ENCODE measurements at regions not wholly inside any gene's neighbourhood (a gene's known extent, or its start where the extent isn't known, plus 50 kb on each side); places are given as distances from the start of the nearest gene placed in this dataset.
"Not testable (repeated sequence)": the region's sequence is repeated elsewhere in the genome, so short reads cannot be mapped to it uniquely, and the experiment has no call there.

DNA sequence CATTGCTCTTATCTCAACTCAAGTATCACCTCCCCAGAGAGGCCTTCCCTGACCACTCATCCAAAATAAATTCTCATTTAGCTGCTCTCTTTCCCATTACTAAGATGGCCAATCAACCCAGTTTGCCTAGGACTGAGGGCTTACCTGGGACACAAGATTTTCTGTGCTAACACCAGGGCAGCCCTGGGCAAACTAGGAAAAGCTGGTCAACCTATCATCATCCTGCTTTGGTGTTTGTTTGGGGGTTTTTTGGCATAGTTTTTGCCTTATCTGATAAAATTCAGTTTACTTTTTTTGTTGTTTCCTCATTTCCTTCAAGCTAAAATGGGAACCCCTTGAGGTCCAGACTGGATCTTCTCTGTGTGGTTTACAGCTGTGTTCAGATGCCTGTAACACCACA, 131.4 kb upstream of the NR2F2 start:
- DNase-seq = no peak

DNA sequence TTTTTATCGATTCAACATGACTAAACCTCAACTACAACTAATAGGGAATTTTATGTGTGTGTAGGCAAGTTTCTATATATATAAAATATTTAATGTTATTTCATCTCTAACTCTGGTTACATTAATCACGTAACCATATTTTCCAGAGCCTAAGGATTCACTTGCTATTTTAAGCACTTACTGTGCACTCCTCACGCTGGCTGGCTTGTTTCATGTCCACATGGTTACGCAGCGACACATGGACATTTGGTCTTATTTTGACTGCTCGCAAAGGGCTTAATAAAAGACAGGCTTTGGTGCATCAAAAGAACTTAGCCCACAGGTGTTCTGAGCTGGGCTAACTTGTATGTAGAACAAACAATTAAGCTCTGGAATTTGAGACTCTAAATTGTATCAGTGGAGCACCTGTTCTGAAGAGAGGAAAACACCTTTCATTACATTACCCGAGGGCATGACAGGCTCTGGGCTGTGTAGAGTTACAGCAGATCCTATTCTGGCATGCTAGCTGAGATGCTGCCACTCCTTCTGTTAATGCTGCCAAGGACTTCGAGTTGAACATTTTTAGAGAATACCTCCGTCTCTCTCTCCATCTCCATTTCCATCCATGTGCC, 130.0 kb upstream of the NR2F2 start:
- no peak for DNase-seq

DNA sequence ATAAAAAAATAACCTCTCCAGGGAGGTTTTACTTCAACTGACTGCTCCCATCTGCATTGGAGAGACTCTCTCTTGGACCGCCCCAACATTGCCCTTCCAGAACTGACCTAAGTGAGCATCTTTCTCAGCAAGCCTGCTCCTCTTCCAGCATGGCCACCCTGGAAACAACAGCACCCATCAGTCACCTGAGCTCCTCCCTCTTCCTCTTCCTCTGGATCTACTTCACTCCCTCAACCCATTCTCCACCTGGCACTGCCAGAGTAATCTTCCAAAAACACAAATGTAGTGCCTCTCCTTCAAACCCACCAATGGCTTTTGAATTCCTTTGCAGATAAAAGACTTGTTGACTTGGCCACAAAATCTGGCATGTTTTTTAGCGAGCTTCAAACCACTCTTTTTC, 128.8 kb upstream of the NR2F2 start:
- no peak for DNase-seq

DNA sequence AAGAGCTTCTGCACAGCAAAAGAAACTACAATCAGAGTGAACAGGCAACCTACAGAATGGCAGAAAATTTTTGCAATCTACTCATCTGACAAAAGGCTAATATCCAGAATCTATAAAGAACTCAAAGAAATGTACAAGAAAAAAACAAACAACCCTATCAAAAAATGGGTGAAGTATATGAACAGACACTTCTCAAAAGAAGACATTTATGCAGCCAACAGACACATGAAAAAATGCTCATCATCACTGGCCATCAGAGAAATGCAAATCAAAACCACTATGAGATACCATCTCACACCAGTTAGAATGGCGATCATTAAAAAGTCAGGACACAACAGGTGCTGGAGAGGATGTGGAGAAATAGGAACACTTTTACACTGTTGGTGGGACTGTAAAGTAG, 124.9 kb upstream of the NR2F2 start:
- not testable (repeated sequence) for DNase-seq

DNA sequence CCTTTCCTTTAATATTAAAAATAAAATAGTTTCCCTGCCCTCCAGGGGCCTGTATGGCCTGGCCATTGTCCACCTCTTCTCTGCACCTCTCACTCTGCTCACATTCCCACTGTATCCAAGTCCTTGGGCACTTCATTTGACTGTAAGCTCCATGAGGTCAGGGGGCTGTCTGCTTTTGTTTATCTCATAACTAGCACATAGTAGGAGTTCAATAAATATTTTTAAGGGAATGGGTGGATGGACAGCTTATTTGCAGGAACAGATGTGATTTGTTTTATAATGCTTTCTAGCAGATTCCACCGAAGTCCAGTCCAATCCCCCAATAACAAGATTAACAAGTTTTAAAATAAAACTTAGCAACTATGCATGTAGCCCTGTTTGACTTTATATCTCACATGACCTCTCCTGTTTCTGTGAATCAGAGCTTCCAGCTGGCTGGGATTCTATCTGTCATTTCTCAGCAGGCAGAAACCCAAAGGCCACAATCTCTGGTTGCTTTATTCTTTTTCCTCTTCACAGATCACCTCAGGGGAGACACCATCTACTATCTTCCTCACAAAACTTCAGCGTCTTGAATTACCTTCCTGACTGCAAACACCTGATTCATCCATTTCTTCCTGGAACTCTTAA, 123.0 kb upstream of the NR2F2 start:
- DNase-seq = no peak

DNA sequence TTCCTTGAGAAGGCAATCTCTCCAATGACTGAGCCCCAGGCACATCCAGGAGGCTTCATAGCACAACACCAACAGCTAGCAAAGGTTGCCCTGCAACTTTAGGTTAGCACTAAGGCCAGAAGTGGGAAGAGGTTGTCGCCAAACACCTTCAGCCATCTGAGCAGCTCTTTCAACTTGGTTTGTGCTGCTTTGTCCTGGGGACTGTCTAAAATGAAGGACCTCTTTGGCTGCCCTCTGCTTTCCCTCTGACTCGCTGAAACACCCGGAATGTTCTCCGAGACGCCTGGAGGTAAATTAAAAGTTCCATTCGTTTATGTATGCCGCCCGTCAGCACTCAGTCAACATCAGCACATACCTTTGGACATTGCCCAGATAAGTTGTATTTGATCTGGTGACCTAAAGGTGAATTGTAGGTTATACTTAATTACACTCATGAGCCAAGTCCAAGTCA, 121.2 kb upstream of the NR2F2 start:
- no peak for DNase-seq

DNA sequence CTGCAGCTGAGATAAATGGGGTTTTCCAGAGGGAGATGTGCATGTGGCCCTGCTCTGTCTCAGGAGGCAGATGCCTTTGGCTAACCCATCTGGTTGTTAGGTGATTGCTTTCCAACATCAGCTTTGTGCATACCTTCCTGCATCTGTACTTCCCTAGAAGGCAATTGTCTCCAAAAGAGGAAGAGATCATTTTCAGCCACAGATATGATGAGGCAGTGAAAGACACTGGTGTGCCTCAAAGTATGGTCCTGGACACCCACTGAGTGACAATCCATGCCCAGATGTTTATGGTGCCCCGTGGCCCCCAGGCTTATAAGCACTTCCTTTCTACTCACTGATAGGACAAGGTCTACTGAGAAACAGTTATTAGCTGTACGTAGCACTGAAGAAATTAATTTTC, 117.5 kb upstream of the NR2F2 start:
- no peak for DNase-seq

DNA sequence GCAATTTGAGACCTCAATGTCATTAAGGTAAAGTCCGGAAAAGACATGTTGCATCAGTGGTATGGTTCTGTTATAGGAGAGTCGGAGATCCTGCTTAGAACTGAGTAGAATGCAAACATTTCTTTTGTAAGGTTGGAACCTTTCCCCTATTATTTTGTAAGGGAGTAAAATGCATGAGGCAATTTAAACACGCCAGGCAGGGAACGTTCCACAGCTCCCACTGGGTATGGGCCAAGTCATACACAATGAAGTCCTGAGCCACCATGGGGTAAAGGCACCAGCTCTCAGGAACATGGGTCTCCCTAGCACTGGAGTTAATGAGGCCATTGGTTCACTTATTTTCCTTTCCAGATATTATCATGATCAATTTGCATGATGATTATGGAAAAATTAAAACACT, 116.6 kb upstream of the NR2F2 start:
- DNase-seq = no peak

DNA sequence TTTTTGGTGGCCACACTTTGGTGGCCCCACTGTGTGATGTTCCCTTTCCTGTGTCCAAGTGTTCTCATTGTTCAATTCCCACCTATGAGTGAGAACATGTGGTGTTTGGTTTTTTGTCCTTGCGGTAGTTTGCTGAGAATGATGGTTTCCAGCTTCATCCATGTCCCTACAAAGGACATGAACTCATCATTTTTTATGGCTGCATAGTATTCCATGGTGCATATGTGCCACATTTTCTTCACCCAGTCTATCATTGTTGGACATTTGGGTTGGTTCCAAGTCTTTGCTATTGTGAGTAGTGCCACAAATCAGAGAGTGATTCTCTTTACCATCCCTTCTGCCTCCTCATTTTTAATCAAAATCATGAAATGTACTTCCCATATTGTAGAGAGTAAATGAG, 114.0 kb upstream of the NR2F2 start:
- DNase-seq = not testable (repeated sequence)

DNA sequence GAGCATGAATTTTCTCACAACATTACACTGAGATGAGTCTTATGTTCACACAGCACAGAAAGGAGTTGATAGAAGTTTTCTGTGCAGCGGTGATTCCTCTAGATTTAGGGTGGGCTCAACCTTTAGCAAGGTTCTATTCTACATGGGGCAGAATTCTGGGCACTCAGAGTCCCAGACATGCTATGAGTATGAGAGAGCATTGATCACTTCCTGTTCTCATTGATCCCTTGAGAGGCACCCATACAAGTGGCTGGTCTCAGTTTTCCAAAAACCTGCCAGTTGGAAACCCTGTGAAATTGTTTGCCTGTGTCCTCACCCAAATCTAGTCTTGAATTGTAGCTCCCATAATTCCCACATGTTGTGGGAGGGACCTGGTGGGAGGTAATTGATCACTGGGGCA, 112.5 kb upstream of the NR2F2 start:
- no peak for DNase-seq

DNA sequence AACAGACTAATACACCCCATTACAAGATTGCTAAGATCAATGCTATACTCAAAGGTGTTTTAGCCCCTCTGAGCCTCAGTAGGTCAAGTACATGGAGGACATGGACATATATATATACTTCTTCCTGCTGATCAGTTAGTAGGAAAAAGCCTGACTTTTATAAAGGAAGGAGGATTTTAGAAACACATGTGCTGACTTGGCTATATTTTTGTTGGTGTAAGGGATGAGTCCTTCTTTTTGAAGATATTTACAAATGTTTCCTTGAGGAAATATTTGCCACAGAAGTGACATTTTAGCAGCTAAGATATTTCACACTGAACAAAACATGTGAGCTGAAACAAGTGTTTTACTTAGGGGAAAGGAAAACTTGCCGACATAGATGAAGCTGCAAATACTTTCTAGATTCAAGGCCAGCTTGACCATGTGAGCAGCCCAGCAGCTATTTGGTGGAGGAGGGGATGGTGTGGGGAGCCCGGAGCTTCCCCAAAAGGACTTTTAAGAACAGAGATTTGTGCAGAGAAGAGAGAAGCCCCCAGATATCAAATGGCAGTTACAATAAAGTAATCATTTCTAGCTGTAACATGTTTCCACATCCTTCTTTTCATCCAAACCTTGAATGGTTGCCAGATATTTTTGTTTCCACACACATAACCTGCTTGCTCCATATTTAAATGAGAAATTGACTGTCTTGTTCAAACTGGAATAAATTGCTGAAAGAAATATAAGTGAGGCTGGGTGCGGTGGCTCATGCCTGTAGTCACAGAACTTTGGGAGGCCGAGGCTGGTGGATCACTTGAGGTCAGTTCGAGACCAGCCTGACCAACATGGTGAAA, 111.7 kb upstream of the NR2F2 start:
- DNase-seq = no peak

DNA sequence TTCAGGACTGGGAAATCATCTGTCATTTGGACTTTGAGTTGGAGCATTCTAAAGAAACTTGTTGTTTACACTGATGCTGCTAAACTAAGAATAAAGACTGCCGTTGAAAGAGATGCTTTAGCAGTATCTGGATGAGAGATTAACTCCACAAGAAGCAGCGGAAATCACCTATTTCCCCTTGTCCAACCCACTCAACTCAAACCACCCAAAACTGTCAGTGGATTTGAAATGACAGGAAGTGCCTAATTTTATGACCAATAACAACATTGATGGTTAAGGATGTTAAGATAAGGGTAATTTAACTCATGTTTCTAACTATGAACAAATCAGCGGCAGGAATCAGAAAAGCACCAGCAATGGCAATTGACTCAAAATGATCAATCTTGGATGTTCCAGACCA, 110.8 kb upstream of the NR2F2 start:
- DNase-seq = no peak

DNA sequence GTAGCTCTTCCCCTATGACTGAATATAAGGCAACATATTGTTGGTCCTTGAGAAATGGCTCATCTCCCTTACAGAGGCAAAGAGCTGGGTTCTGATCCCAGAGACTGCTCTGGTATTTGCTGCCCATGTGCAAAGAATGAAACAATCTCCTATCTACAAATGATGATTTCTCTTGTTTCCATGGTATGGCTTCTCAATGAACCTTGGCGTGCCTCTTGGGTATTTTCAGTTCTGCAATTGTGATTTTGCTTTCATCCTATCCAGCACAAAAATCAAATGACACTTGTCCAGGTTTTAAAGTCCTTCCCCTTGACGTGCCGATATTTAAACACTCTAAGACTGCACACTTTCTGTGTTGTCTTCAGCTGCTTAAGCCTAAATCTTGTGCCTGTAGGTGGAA, 109.8 kb upstream of the NR2F2 start:
- DNase-seq = no peak

DNA sequence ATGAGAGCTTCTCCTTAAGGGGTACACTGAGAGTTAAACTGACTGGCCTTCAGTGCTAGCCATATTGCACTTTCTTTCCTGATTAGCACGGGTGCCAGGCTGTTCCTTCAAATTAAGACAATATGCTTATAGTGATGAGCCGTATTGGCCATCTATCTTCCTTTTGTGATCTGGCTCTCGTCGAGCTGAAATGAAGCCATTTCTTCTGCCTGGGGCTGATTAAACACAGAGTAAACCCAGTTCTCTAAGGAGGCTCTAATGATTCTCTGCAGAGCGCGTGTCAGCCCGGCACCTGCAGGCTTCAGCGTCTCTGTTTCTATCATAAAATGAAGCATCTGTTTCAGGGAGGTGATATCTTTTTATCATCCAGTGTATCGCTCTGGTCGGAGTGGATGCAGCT, 107.5 kb upstream of the NR2F2 start:
- no peak for DNase-seq

DNA sequence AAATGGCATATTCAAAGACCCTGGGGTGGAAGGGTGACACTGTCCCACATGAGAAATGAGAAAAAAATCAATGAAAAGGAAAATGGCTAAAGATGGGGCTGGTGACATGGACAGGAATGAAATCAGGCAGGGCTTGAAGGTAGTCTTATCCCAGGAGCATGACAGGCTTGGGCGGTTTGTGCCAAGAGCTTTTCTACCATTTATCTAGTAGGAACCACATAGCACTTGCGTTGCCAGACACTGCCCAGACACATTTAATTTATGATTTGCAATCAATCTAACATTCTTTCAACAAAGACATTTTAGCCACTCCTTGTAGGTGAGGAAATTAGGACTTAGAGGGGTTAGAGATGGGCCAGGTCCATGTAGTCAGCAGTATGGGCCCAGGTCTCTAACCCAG, 106.6 kb upstream of the NR2F2 start:
- DNase-seq = no peak

DNA sequence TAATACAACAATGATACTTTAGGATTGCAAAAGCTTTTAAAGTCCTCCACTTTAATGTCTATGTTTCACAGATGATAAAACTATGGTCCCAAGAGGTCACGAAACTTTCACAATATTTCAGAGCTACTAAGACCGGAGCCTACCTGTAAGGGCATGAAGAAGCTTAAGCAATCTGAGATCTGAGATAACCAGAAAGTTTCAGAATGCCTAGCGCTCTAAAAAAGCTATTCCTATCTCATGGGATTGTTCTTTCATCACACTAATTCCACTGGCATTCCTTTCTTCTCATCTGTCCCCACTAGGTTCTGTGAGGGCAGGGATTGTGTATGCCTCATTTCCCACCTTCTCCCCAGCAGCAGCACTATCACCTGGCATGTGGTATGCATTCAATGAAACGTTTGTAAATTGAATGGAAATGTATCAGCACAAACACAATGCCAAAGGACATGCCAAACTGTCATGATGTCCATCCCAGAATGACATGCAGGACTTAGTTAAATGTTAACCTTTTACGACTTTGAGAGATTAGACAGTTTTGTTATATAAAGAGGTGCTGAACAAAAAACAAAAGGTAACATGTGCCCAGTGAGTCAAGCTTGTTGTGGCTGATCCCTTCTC, 104.7 kb upstream of the NR2F2 start:
- DNase-seq = no peak

DNA sequence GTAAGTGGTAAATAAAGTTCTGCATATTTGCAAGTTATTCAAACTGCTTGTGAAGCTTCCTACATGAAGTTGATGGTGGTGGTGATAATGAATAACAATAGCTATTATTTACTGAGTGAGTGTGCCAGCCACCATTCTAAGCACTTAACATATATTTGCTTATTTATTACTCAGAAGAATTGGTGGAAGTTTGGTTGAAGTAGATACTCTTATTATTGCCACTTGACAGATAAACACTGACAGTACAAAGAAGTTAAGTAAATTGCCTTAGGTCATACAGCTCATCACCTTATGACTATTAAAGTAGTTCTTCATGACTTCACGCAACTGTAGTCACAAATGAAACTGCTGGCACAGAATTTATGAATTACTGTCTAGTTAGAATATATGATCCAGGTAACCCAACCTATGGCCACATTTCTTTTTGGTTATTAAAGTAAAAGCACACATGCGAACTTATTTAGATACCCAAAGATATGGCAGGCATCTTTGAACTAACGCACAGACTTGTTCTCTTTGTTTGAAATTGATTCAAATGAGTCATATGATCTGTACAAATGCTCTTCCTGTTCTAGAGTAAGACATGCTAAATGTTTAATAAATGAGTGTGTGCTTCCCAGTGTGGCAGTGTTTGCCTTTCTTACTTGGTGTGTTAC, 99.8 kb upstream of the NR2F2 start:
- DNase-seq = no peak

DNA sequence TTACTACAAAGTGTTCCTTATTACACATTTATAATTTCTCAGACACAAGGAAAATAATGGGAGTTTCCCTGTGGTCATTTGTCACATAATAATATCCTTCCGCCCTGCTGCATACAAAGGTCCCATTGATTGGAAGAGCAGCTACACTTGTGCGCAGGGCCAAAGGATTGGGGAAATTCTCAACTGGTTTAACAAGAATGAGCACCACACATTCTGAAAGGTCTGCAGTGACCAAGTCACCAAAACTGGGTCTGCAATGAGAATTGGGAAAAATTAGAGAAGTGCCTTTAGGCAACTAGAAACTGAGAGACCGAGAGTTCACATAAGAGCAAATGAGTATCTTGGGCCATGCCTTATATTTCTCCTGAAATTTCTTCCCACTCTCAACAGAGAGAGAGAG, 98.2 kb upstream of the NR2F2 start:
- no peak for DNase-seq

DNA sequence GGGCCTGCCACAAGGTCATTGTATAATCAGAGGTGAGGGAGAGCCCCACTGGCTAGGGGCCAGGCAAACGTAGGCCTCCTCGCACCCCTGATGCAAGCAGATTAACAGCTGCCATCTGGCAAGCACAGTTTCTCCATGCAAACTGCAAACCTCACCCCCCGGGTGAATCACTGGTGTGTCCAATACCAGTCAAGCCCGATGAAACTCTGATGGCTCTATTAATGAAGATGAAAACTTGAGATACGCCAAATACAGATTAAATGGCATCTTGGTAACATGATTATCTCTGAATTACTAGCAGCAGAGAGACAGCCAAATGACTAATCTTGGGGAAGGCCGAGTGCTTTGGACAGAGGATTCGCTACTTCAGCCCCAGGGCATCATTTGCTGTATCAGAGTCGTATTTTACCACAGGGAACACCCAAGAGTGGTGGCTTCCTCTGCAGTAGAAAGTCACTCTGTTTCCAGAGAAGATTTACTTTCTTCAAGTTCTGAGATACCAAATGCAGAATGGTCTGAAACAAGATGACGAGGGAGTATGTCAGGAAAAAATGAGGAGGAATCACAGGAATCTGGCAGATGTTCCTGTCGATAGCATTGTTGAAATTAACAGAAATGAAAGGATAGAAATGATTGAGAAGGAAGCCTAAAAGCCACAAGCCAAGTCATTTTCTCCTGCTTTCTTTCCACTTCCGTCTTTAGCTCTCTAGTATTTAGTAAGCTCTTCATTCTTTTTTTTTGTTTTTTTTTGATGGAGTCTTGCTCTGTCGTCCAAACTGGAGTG, 96.2 kb upstream of the NR2F2 start:
- no peak for DNase-seq

DNA sequence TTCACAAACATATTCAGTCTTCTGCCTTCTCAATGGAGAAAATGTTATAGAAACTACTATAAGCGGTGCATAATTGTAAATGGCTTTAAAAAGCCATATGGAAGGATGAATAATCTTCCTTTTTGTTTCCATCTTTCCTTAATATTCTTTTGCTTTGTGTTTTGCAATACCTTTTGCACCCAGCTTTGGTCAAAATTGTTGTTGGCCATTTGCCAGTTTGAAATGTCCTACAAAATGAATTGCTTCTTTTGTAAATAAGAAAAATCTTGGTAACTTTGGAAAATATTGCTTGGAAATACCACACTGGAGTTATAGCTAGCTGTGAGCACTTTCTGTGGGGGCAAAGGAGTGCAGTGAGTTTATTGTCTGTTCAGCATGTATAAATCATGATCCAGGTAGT, 93.5 kb upstream of the NR2F2 start:
- no peak for DNase-seq

DNA sequence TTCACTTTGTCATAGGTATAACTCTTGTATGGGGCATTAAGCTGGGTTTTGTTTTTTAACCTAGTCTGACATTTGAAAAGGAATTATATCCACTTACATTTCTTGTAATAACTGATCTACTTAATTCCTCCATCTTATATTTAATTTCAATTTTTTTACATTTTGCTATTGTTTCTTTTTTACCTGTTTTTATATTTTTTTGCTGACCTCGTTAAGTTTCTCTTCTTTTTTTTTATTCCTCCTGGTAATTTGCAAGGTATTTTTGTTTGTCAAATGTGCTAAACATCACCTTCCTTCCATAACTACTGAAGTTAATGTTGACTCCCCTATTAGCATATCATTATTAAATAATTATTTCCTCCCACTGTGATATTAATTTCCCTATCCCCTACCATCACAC, 87.7 kb upstream of the NR2F2 start:
- no peak for DNase-seq

All from hypothalamus (tissue), 51 donors.